Natural killer cell treated with Interleukin-12 subunit alpha and Interleukin-12 subunit beta and Interleukin-15 and Interleukin-18, amount 100 ng/mL, for 72 hours (primary cell): ENCODE measurements at regions not wholly inside any gene's neighbourhood (a gene's known extent, or its start where the extent isn't known, plus 50 kb on each side); places are given as distances from the start of the nearest gene placed in this dataset.

Experiments
- ATAC-seq, 2 donors: fragments of 150-1000 bp; cut with Tn5 transposase in 1 of 2; sonication (Bioruptor Pico), chemical (Tn5 transposase) in 1 of 2; 2 replicates each; pipeline ENCODE4 v1.10.0; 2021
- DNase-seq: peaks from one replicate; pipeline ENCODE4 v3.0.0; 2022; ENCODE audit warnings: low spot score
- H3K27ac Mint-ChIP-seq, 2 donors: 1 replicate in 1 of 2; 2 replicates in 1 of 2; pipeline ENCODE4 v1.8.0; 2022; ENCODE audit warnings: mixed read lengths in 2 of 2, mild to moderate bottlenecking in 1 of 2, moderate library complexity in 1 of 2
- H3K27me3 Mint-ChIP-seq, 2 donors: 1 replicate in 1 of 2; 2 replicates in 1 of 2; pipeline ENCODE4 v1.8.0; 2022; ENCODE audit warnings: mixed read lengths in 2 of 2
- H3K36me3 Mint-ChIP-seq: one replicate; pipeline ENCODE4 v1.8.0; 2022; ENCODE audit warnings: mixed read lengths
- H3K4me1 Mint-ChIP-seq, 2 donors: 1 replicate in 1 of 2; 2 replicates in 1 of 2; pipeline ENCODE4 v1.8.0; 2022; ENCODE audit warnings: low read depth in 2 of 2, mixed read lengths in 2 of 2, mild to moderate bottlenecking in 1 of 2
- H3K4me3 Mint-ChIP-seq: one replicate; pipeline ENCODE4 v1.8.0; 2022; ENCODE audit warnings: mixed read lengths
- H3K9me3 Mint-ChIP-seq: 2 replicates; pipeline ENCODE4 v1.8.0; 2022; ENCODE audit warnings: mixed read lengths

DNA sequence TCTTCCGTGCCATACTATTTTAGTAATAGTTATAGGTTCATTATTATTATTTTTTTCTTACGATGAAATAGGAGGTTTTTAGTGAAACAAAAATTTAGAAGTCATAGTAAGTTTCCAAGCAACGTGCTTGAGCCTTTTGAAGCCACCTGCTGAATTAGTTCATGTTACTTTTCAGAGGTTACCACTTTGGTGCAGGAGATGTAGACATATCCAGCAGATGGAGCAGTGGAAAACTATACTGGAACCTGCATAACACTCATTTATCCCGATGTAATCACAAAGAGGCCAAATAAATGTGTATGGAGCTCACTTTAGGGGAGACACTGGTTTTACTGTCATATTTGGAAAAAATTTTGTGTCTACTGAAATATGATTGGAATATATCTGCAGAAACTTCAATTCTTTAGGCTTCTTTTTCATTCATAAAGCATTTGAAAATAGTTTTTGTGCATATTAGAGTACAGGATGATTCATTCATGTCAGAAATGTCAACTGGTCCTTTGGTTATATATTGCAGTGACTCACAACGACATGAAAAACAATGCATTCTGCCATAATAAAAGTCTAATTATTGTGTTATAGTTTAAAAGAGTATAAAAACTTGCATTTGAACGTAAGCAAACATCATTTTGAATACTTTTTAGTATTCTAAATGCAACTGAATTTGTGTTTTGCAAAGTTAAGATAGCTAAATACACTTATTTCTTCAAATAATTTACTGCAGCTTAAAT lies 2182.9 kb upstream of the TENM3 start:
- no peaks in the 10 kb centered on the region for H3K4me1 Mint-ChIP-seq
- H3K27ac Mint-ChIP-seq = no peak overlapping the region
- no peak overlapping the region for H3K4me3 Mint-ChIP-seq
- ATAC-seq = no peak
- no peak for DNase-seq
- peaks cover 13 to 18% of the 10 kb centered on the region in 2 donors for H3K27me3 Mint-ChIP-seq
- H3K9me3 Mint-ChIP-seq = no peaks in the 10 kb centered on the region
- H3K36me3 Mint-ChIP-seq = peaks cover 4% of the 10 kb centered on the region

DNA sequence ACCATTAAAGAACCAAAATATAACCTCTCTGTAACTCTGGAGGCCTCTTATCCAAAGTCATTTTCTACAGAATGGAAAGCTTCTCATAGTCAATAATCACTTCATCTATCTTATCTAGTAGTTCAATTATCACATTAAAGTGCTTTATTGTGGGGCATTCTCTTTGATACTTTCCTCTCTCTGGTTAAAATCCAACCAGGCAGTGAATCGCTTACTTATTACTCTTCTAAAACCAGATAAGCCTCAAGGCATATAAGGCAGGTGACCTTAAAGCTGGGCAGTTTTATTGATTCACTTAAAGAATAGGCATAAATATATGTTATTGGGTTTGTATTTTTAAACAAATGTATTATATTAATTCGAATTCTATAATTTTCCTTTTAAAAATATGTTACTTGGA lies 2162.1 kb upstream of the TENM3 start:
- Mint-ChIP-seq H3K27ac (no peak overlapping the region), H3K9me3 (no peaks in the 10 kb centered on the region), H3K36me3 (no peaks in the 10 kb centered on the region), H3K27me3 (no peaks in the 10 kb centered on the region), H3K4me3 (no peak overlapping the region), H3K4me1 (no peaks in the 10 kb centered on the region)
- DNase-seq (no peak), ATAC-seq (no peak)

DNA sequence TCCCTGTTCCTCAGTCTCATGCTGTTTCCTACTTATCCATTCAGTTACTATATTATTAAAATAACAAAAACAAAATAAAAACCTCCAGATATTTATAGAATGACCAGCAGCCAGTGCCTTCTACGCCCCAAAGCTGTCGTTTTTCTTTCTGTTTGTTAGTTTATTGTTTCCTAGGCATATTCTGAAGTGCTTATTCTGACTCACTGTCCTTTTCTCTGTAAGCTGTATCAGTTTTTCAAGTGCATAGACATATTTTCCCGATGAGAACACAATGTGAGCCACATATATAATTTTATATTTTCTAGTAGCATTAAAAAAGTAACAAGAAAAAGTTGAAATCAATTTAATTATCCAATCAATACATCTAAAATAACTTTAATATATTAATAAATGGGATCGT lies 2158.6 kb upstream of the TENM3 start:
- ATAC-seq (no peak), DNase-seq (no peak)
- Mint-ChIP-seq H3K4me3 (no peak overlapping the region), H3K4me1 (no peaks in the 10 kb centered on the region), H3K27me3 (no peaks in the 10 kb centered on the region), H3K36me3 (no peaks in the 10 kb centered on the region), H3K27ac (no peak overlapping the region), H3K9me3 (no peaks in the 10 kb centered on the region)

GRCh38 chr4:180086480-180087190 lies 2156.6 kb upstream of the TENM3 start:
- no peaks in the 10 kb centered on the region for H3K27me3 Mint-ChIP-seq

DNA sequence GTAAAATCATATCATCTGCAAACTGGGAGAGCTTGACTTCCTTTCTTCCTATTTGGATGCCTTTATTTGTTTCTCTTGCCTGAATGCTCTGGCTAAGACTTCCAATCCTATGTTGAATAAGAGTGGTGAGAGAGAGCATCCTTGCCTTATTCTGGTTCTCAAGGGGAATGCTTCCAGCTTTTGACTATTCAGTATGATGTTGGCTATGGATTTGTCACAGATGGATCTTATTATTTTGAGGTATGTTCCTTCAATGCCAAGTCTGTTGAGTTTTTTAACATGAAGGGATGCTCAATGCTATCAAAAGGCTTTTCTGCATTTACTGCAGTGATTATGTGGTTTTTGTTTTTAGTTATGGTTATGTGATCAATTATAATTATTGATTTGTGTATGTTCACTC lies 2144.6 kb upstream of the TENM3 start:
- Mint-ChIP-seq H3K9me3 (peaks cover 17% of the 10 kb centered on the region), H3K4me1 (peaks cover 0 to 3% of the 10 kb centered on the region in 2 donors), H3K27ac (no peak overlapping the region), H3K4me3 (no peak overlapping the region), H3K27me3 (no peaks in the 10 kb centered on the region), H3K36me3 (no peaks in the 10 kb centered on the region)
- DNase-seq (no peak), ATAC-seq (no peak)

More at GRCh38 chr4:180086480-180087190, 2156.6 kb upstream of the TENM3 start:
- ATAC-seq (no peak), DNase-seq (no peak)
- H3K36me3 Mint-ChIP-seq = no peaks in the 10 kb centered on the region
- no peak overlapping the region for H3K4me3 Mint-ChIP-seq
- no peak overlapping the region for H3K27ac Mint-ChIP-seq
- H3K9me3 Mint-ChIP-seq = no peaks in the 10 kb centered on the region
- H3K4me1 Mint-ChIP-seq = no peaks in the 10 kb centered on the region

DNA sequence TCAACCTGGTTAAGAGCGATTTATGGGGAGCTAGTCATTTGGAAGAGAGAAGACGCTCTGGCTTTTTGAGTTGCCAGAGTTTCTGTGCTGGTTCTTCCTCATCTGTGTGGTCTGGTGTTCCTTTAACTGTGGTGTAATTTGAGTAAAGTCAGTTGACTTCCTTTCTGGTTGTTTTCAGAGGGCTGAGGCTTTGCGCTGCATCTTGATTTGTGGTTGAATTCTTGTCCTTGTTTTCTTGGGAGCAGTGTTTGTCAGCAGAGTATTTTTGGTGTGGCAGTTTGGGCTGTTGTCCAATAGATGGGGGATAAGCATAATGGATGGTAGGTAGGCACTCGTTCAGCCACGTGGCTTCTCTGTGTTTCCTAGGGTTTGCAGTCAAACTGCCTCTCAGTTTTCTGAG lies 2143.2 kb upstream of the TENM3 start:
- Mint-ChIP-seq H3K27ac (no peak overlapping the region), H3K27me3 (no peaks in the 10 kb centered on the region)
- ATAC-seq = no peak

GRCh38 chr4:180100433-180101344 lies 2142.5 kb upstream of the TENM3 start:
- no peak for DNase-seq
- Mint-ChIP-seq H3K9me3 (peaks cover 15% of the 10 kb centered on the region), H3K27ac (no peak overlapping the region), H3K4me3 (no peak overlapping the region), H3K4me1 (peaks cover 0 to 3% of the 10 kb centered on the region in 2 donors), H3K36me3 (no peaks in the 10 kb centered on the region), H3K27me3 (no peaks in the 10 kb centered on the region)
- ATAC-seq = no peak

More for the DNA sequence above, 2143.2 kb upstream of the TENM3 start:
- Mint-ChIP-seq H3K9me3 (peaks cover 17% of the 10 kb centered on the region), H3K4me3 (no peak overlapping the region), H3K4me1 (peaks cover 0 to 3% of the 10 kb centered on the region in 2 donors), H3K36me3 (no peaks in the 10 kb centered on the region)
- DNase-seq = no peak

GRCh38 chr4:180101348-180102083 lies 2141.7 kb upstream of the TENM3 start:
- no peak overlapping the region for H3K27ac Mint-ChIP-seq
- H3K4me1 Mint-ChIP-seq = peaks cover 0 to 3% of the 10 kb centered on the region in 2 donors
- H3K9me3 Mint-ChIP-seq = peaks cover 13% of the 10 kb centered on the region
- ATAC-seq (no peak), DNase-seq (no peak)
- H3K27me3 Mint-ChIP-seq = no peaks in the 10 kb centered on the region
- H3K36me3 Mint-ChIP-seq = no peaks in the 10 kb centered on the region
- H3K4me3 Mint-ChIP-seq = no peak overlapping the region

DNA sequence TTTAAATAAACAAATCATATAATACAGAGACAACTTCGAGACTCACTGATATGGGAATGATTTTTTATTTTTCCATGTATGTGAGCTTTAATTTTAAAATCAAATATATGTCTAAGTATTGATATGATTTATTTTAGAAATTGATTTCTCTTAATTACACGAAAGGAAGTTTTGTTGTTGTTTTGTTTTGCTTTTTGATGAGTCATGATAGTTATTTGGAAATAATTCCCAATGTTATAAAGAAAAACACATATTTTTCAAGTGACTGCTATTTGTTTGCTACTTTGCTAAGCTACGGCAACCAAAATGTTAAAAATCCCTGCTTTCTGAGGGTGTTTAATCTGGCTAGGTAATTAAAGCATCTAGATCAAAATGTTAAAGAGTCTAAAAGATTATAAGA lies 2139.4 kb upstream of the TENM3 start:
- H3K27me3 Mint-ChIP-seq = no peaks in the 10 kb centered on the region
- ATAC-seq (no peak), DNase-seq (no peak)
- H3K36me3 Mint-ChIP-seq = no peaks in the 10 kb centered on the region
- no peak overlapping the region for H3K4me3 Mint-ChIP-seq
- H3K27ac Mint-ChIP-seq = no peak overlapping the region
- peaks cover 22% of the 10 kb centered on the region for H3K9me3 Mint-ChIP-seq
- H3K4me1 Mint-ChIP-seq = peaks cover 0 to 3% of the 10 kb centered on the region in 2 donors

DNA sequence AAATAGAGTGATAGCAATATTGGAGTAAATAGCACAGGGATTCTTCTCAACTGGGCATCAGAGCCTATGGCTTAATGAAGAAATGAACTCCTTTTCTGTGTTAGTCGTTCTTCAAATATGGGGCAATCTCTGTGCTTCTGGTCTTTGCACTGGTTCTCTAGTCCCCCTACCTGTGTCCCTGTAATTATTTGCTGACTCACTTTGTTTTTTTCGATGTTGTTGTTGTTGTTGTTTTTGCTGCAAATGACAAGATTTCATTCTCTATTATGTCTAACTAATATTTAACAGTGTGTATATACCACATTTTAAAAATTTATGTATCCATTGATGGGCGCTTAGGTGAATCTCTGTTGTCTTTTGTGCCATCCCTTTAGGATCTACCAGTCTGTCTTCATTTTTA lies 2137.8 kb upstream of the TENM3 start:
- no peak overlapping the region for H3K4me3 Mint-ChIP-seq
- H3K4me1 Mint-ChIP-seq = no peaks in the 10 kb centered on the region
- ATAC-seq (no peak), DNase-seq (no peak)
- peaks cover 14% of the 10 kb centered on the region for H3K9me3 Mint-ChIP-seq
- H3K27ac Mint-ChIP-seq = no peak overlapping the region
- H3K27me3 Mint-ChIP-seq = no peaks in the 10 kb centered on the region
- no peaks in the 10 kb centered on the region for H3K36me3 Mint-ChIP-seq

DNA sequence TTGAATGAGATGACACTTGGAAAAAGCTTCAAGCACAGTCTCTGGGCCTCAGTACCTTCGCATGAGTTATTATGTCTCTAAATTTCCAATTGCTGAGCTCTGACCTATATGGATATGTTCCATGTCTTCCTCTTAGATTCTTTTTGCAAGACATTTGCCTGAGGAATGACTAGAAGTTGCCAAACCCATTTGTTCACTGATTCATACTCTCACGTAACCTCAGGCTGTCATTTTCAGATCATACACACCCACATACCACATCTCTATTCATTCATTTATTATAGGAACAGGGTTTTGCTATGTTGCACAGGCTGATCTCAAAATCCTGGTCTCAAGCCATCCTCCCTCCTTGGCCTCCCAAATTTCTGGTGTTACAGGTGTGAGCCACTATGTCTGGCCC lies 2137.1 kb upstream of the TENM3 start:
- H3K4me3 Mint-ChIP-seq = no peak overlapping the region
- no peak for ATAC-seq
- H3K4me1 Mint-ChIP-seq = no peaks in the 10 kb centered on the region
- no peaks in the 10 kb centered on the region for H3K36me3 Mint-ChIP-seq
- H3K27ac Mint-ChIP-seq = no peak overlapping the region
- DNase-seq = no peak
- peaks cover 19% of the 10 kb centered on the region for H3K9me3 Mint-ChIP-seq
- H3K27me3 Mint-ChIP-seq = no peaks in the 10 kb centered on the region

GRCh38 chr4:180106997-180107396 lies 2136.2 kb upstream of the TENM3 start:
- Mint-ChIP-seq H3K27me3 (no peaks in the 10 kb centered on the region), H3K4me3 (no peak overlapping the region), H3K36me3 (no peaks in the 10 kb centered on the region), H3K27ac (no peak overlapping the region), H3K4me1 (no peaks in the 10 kb centered on the region), H3K9me3 (peaks cover 24% of the 10 kb centered on the region)
- ATAC-seq = no peak
- no peak for DNase-seq

GRCh38 chr4:180116840-180117239 lies 2126.4 kb upstream of the TENM3 start:
- H3K4me3 Mint-ChIP-seq = no peak overlapping the region
- ATAC-seq = no peak
- peaks cover 15% of the 10 kb centered on the region for H3K9me3 Mint-ChIP-seq
- H3K36me3 Mint-ChIP-seq = no peaks in the 10 kb centered on the region
- no peak for DNase-seq
- H3K27ac Mint-ChIP-seq = no peak overlapping the region
- H3K4me1 Mint-ChIP-seq = no peaks in the 10 kb centered on the region
- no peaks in the 10 kb centered on the region for H3K27me3 Mint-ChIP-seq
